Ishikawa (cell line): ENCODE measurements at regions not wholly inside any gene's neighbourhood (a gene's known extent, or its start where the extent isn't known, plus 50 kb on each side); places are given as distances from the start of the nearest gene placed in this dataset.
A peak's percentile ranks its signal among the peaks of the same experiment; 100 is the strongest.

Source experiments
- CEBPB ChIP-seq: IDR thresholded peaks from 2 replicates; pipeline ENCODE4 v1.6.1; 2012
- CREB1 ChIP-seq: IDR thresholded peaks from 2 replicates; pipeline ENCODE4 v1.6.1; 2012; ENCODE audit warnings: low read depth
- EGR1 ChIP-seq: IDR thresholded peaks from 2 replicates; pipeline ENCODE4 v1.6.1; 2012
- EP300 ChIP-seq: IDR thresholded peaks from 2 replicates; pipeline ENCODE4 v1.6.1; 2012; ENCODE audit warnings: borderline replicate concordance
- FOXM1 ChIP-seq: IDR thresholded peaks from 2 replicates; pipeline ENCODE4 v1.6.1; 2012; ENCODE audit warnings: low read depth, borderline replicate concordance
- NFIC ChIP-seq: IDR thresholded peaks from 2 replicates; pipeline ENCODE4 v1.6.1; 2012
- RAD21 ChIP-seq: IDR thresholded peaks from 2 replicates; pipeline ENCODE4 v1.6.1; 2012; ENCODE audit warnings: low read depth
- REST ChIP-seq: IDR thresholded peaks from 2 replicates; pipeline ENCODE4 v1.6.1; 2012; ENCODE audit warnings: low read depth, mild to moderate bottlenecking
- TAF1 ChIP-seq: IDR thresholded peaks from 2 replicates; pipeline ENCODE4 v1.6.1; 2012; ENCODE audit warnings: low read depth, mild to moderate bottlenecking
- TCF12 ChIP-seq: IDR thresholded peaks from 2 replicates; pipeline ENCODE4 v1.6.1; 2012; ENCODE audit warnings: low read depth
- TEAD4 ChIP-seq: IDR thresholded peaks from 2 replicates; pipeline ENCODE4 v1.6.1; 2012
- USF1 ChIP-seq: IDR thresholded peaks from 2 replicates; pipeline ENCODE4 v1.6.1; 2012
- YY1 ChIP-seq: IDR thresholded peaks from 2 replicates; pipeline ENCODE4 v1.6.1; 2012; ENCODE audit warnings: low read depth
- ZBTB7A ChIP-seq: IDR thresholded peaks from 2 replicates; pipeline ENCODE4 v1.6.1; 2012; ENCODE audit warnings: low read depth
- TF ChIP-seq, protein P1 (sequence below): IDR thresholded peaks from 2 replicates; pipeline ENCODE4 v1.6.1; 2012

- TF ChIP-seq EP300: no peak
Observed at GRCh38 chr20:2203436-2203835, 92.4 kb upstream of the TGM3 start.

DNA sequence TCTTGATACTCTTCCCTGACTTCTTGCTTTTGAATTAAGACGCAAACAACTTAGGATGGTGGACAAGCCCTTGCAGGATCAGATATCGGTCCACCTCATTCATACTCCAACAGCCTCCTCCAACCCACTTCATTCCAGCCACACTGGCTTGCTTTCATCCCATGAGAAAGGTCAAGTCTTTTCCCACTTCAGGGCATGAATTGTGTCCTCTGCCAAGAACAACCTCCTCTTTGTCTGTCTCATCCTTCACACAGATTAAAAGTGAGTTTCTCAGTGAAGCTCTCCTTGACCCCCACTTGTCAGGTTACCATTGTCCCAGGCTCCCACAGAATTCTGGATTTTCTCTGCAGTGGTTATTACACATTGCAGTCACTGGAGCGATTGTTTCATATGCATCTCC is 91.8 kb upstream of the TGM3 start:
- TF ChIP-seq, protein P1, sequence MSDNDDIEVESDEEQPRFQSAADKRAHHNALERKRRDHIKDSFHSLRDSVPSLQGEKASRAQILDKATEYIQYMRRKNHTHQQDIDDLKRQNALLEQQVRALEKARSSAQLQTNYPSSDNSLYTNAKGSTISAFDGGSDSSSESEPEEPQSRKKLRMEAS: no peak
- TF ChIP-seq TAF1 (no peak), REST (no peak), TEAD4 (no peak), NFIC (no peak), FOXM1 (no peak), EGR1 (no peak), YY1 (no peak), ZBTB7A (no peak), CREB1 (no peak), TCF12 (no peak), RAD21 (no peak), EP300 (no peak), CEBPB (no peak), USF1 (no peak)

DNA sequence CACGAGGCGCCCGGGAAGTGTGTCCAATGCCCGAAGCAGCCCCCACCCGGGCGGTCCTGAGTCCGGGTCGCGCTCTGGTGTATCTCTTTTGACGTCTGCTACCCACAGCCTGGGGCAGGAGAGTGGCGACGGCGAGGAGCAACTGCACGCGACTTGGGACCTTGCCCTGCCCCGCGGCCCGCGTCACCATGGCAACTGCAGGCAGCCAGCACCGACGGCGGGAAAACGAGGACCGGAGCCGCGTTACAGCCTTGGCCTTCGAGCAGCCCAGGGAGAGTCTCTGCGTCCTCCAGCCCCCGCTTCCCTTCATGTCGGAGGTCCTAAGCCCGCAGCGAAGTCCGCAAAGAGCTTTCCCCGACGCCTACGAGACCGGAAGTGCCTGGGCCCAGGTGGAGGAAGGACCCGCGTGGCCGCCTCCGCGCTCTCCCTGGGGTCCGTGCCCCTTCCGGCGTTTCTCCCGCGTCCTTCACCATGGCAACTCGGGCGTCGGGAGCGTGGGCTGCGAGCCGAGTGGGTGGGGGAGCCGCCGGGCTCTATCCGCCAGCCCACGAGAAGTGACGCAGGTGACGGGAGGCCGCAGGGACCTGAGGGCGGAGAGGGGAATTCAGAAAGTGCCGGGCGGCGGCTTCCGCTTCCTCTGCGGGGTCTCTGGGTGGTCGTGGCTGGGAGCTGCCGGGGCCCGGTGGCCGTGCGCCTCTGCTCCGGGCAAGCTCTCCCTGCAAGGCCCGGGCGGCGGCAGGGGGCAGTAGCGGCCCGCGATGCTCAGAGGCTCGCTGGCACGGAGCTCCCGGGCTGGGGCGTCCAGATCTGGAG is 88.6 kb upstream of the TGM3 start:
- TF ChIP-seq CREB1: no peak
- no peak for TF ChIP-seq CEBPB
- no peak for TF ChIP-seq REST
- TF ChIP-seq, protein P1: peak; percentile 89
- no peak for TF ChIP-seq EP300
- no peak for TF ChIP-seq TCF12
- TF ChIP-seq RAD21: peak; percentile 70
- no peak for TF ChIP-seq USF1
- no peak for TF ChIP-seq TAF1
- TF ChIP-seq EGR1: no peak
- 0 out of 2 replicates have a peak, but pooled peaks have one; percentile 44 for TF ChIP-seq ZBTB7A

DNA sequence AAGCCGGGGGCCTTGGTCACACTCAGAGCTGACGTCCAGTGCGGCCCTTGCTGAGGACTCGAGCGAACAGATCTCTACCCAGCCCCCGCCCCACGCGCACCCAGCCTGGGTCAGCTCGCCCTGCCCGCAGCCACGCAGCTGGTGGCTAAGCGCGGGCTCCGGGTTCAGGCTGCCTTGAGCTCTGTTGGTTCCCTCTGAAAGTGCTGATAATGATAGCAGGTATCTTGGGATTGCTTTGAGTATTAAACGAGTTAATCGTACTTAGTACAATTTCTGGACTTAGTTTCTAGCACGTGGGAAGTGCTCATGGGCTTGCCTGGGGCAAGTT is 88.1 kb upstream of the TGM3 start:
- TF ChIP-seq EP300 (no peak), TAF1 (no peak), TEAD4 (no peak), USF1 (no peak), RAD21 (no peak), EGR1 (no peak), TCF12 (no peak), CEBPB (no peak), ZBTB7A (no peak), REST (no peak), YY1 (no peak), NFIC (no peak)
- TF ChIP-seq, protein P1: no peak
